Heart right ventricle (tissue), 16 donors: ENCODE measurements at regions not wholly inside any gene's neighbourhood (a gene's known extent, or its start where the extent isn't known, plus 50 kb on each side); places are given as distances from the start of the nearest gene placed in this dataset.

Source experiments
- ATAC-seq, 8 donors: fragments of 200-7000 bp; cut with Tn5 transposase; one replicate each; pipeline ENCODE4 v1.9.1; 2020; ENCODE audit warnings: mild to moderate bottlenecking in 8 of 8, moderate library complexity in 8 of 8, moderate number of reproducible peaks in 1 of 8
- DNase-seq, 2 donors: peaks; one replicate each; pipeline ENCODE4 v3.0.0-alpha.2; 2020
- H3K27ac ChIP-seq, 10 donors: fragments of 200-600 bp; sonication (generic) in 2 of 10; one replicate each; pipeline versions ENCODE4 v1.5.0 to v1.8.0; 2020 to 2022; ENCODE audit warnings: mild to moderate bottlenecking in 3 of 10
- H3K27me3 ChIP-seq, 7 donors: fragments of 200-600 bp; one replicate each; pipeline ENCODE4 v1.8.0; 2021 to 2022; ENCODE audit warnings: mild to moderate bottlenecking in 2 of 7
- H3K36me3 ChIP-seq, 9 donors: fragments of 200-600 bp; sonication (generic) in 1 of 9; one replicate each; pipeline versions ENCODE4 v1.5.0 to v1.8.0; 2020 to 2022; ENCODE audit warnings: mild to moderate bottlenecking in 2 of 9
- H3K4me1 ChIP-seq, 9 donors: fragments of 200-600 bp; sonication (generic) in 1 of 9; one replicate each; pipeline versions ENCODE4 v1.5.0 to v1.8.0; 2020 to 2022; ENCODE audit warnings: mild to moderate bottlenecking in 4 of 9
- H3K4me3 ChIP-seq, 10 donors: fragments of 200-600 bp; sonication (generic) in 2 of 10; one replicate each; pipeline versions ENCODE4 v1.5.0 to v1.8.0; 2020 to 2022; ENCODE audit warnings: mild to moderate bottlenecking in 7 of 10, moderate library complexity in 2 of 10
- H3K9me3 ChIP-seq, 11 donors: fragments of 200-600 bp in 10 of 11; sonication (generic) in 2 of 11; one replicate each; pipeline versions ENCODE4 v1.5.0 to v1.8.0; 2013 to 2022; ENCODE audit warnings: mild to moderate bottlenecking in 2 of 11, control low read depth in 1 of 11, moderate library complexity in 1 of 11
- CTCF ChIP-seq, 9 donors: fragments of 200-600 bp; sonication (generic) in 2 of 9; IDR thresholded peaks; one replicate each; pipeline versions ENCODE4 v1.5.0 to v1.8.0; 2021 to 2022; ENCODE audit warnings: antibody characterized with exemption in 9 of 9, mild to moderate bottlenecking in 5 of 9, moderate library complexity in 1 of 9
- WGBS, 2 donors: extraction: QIAGEN DNeasy Blood & Tissue Kit; methylation state at CpG; one replicate each; pipeline ENCODE4 v1.1.7; 2013; ENCODE audit warnings: inconsistent platforms in 1 of 2; 5-methylcytosine and 5-hydroxymethylcytosine counted together
- intact Hi-C, 10 donors: fragments of 100-400 bp; cut with DNase I; formaldehyde crosslinking; loops; one replicate each; pipeline versions ENCODE4 v1.11.1 to v1.14.2; 2022
- donor health status: Arrhythmogenic right ventricular cardiomyopathy.
- donor health status: ischemic (EF 13 %, LVEDD 7.1; RV severe dilation, severe dysfunction).
- donor health status: healthy with polysubstance abuse.
- donor health status: DM: no; HTN: yes; CAD: no.
- donor health status: DM: no; HTN: no; CAD: no.
- donor health status: ischemic (EF 25% LVEDD 6.9; RV normal size, moderate dysfunction).
- donor health status: ischemic (EF 25% LVEDD 5.7; RV mildly dilated, moderate dysfunction).
- donor health status: healthy.
- donor health status: DM: yes; HTN: yes; CAD: no.
- donor health status: Ischemic cardiomyopathy.
- donor health status: ischemic (EF 35%, LVEDD 5.7; RV mildly dilated, moderate dysfunction).
- donor health status: nonischemic (EF 11% LVEDD 7.7; RV severe dilation, severe dysfunction).
- donor health status: DM: yes; HTN: yes; CAD: no.
- donor health status: PGD.
- donor health status: ischemic (EF 29% LVEDD 5.4; RV normal size, mild dysfunction).
- donor health status: nonischemic (EF 23%, LVEDD 6.1; RV moderate dilation, normal function).

- no peak for TF ChIP-seq CTCF (IDR thresholded peaks at IDR 0.05)
- no peak for ATAC-seq
- no peak overlapping the region for H3K27ac ChIP-seq
- no peak for DNase-seq
- H3K9me3 ChIP-seq = peaks cover 0 to 50% (median 4%) of the 10 kb centered on the region in 11 donors
- no peak overlapping the region for H3K4me3 ChIP-seq
- H3K36me3 ChIP-seq = no peaks in the 10 kb centered on the region
- no peaks in the 10 kb centered on the region for H3K4me1 ChIP-seq
- no peaks in the 10 kb centered on the region for H3K27me3 ChIP-seq
- intact Hi-C loops = no loop called here
- whole genome bisulfite sequencing, 2 donors = 46 to 52% methylated on average over 23 of the region's 23 CpGs
These were observed 372.5 kb upstream of the CDH8 start for GRCh38 chr16:62408760-62409159.

- Histone ChIP-seq H3K27ac (no peak overlapping the region), H3K4me3 (no peak overlapping the region), H3K9me3 (peaks cover 0 to 28% (median 0%) of the 10 kb centered on the region in 11 donors), H3K27me3 (no peaks in the 10 kb centered on the region), H3K4me1 (no peaks in the 10 kb centered on the region), H3K36me3 (no peaks in the 10 kb centered on the region)
- no peak for TF ChIP-seq CTCF (IDR thresholded peaks at IDR 0.05)
- intact Hi-C loops = no loop called here
- DNase-seq = no peak
- no peak for ATAC-seq
These were observed 370.1 kb upstream of the CDH8 start for GRCh38 chr16:62406387-62406786.

GRCh38 chr16:62404842-62405611 lies 368.8 kb upstream of the CDH8 start:
- Histone ChIP-seq H3K27me3 (no peaks in the 10 kb centered on the region), H3K27ac (no peak overlapping the region), H3K9me3 (peaks cover 0 to 25% (median 0%) of the 10 kb centered on the region in 11 donors), H3K36me3 (no peaks in the 10 kb centered on the region), H3K4me3 (no peak overlapping the region), H3K4me1 (no peaks in the 10 kb centered on the region)
- no peak for ATAC-seq
- intact Hi-C loops = no loop called here
- 54 to 65% methylated on average over 1 of the region's 1 CpG for WGBS, 2 donors
- no peak for TF ChIP-seq CTCF (IDR thresholded peaks at IDR 0.05)
- DNase-seq = no peak

- H3K27me3 ChIP-seq = no peaks in the 10 kb centered on the region
- H3K4me3 ChIP-seq = no peak overlapping the region
- ATAC-seq (no peak), DNase-seq (no peak)
- no peak overlapping the region for H3K27ac ChIP-seq
- 69 to 71% methylated on average over 6 of the region's 6 CpGs for WGBS, 2 donors
- TF ChIP-seq CTCF (IDR thresholded peaks at IDR 0.05) = no peak
- H3K36me3 ChIP-seq = no peaks in the 10 kb centered on the region
- no peaks in the 10 kb centered on the region for H3K4me1 ChIP-seq
- intact Hi-C loops = no loop called here
- peaks cover 0 to 4% (median 0%) of the 10 kb centered on the region in 11 donors for H3K9me3 ChIP-seq
These were observed 356.5 kb upstream of the CDH8 start for GRCh38 chr16:62392698-62393097.
